ENCODE measurements at regions not wholly inside any gene's neighbourhood (a gene's known extent, or its start where the extent isn't known, plus 50 kb on each side); places are given as distances from the start of the nearest gene placed in this dataset.

- TF ChIP-seq, protein P1, sequence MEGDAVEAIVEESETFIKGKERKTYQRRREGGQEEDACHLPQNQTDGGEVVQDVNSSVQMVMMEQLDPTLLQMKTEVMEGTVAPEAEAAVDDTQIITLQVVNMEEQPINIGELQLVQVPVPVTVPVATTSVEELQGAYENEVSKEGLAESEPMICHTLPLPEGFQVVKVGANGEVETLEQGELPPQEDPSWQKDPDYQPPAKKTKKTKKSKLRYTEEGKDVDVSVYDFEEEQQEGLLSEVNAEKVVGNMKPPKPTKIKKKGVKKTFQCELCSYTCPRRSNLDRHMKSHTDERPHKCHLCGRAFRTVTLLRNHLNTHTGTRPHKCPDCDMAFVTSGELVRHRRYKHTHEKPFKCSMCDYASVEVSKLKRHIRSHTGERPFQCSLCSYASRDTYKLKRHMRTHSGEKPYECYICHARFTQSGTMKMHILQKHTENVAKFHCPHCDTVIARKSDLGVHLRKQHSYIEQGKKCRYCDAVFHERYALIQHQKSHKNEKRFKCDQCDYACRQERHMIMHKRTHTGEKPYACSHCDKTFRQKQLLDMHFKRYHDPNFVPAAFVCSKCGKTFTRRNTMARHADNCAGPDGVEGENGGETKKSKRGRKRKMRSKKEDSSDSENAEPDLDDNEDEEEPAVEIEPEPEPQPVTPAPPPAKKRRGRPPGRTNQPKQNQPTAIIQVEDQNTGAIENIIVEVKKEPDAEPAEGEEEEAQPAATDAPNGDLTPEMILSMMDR (IDR thresholded peaks at IDR 0.05; ENCODE audit: low read depth, low read length, missing control alignments) = no peak
- no peak for DNase-seq (ENCODE audit: extremely low read depth, low read depth)
These were observed 870.7 kb upstream of the ADGRL2 start for GRCh38 chr1:80929868-80930508.

GRCh38 chr1:80926531-80926930 lies 874.2 kb upstream of the ADGRL2 start:
- H3K4me3 ChIP-seq (replicated peaks; ENCODE audit: low read depth, low read length) = no peak overlapping the region
- DNase-seq (ENCODE audit: extremely low read depth, low read depth) = no peak
- TF ChIP-seq, protein P1 (IDR thresholded peaks at IDR 0.05; ENCODE audit: low read depth, low read length, missing control alignments) = no peak

More at GRCh38 chr1:80929868-80930508, 870.7 kb upstream of the ADGRL2 start:
- no peak overlapping the region for H3K4me3 ChIP-seq (replicated peaks; ENCODE audit: low read depth, low read length)

DNA sequence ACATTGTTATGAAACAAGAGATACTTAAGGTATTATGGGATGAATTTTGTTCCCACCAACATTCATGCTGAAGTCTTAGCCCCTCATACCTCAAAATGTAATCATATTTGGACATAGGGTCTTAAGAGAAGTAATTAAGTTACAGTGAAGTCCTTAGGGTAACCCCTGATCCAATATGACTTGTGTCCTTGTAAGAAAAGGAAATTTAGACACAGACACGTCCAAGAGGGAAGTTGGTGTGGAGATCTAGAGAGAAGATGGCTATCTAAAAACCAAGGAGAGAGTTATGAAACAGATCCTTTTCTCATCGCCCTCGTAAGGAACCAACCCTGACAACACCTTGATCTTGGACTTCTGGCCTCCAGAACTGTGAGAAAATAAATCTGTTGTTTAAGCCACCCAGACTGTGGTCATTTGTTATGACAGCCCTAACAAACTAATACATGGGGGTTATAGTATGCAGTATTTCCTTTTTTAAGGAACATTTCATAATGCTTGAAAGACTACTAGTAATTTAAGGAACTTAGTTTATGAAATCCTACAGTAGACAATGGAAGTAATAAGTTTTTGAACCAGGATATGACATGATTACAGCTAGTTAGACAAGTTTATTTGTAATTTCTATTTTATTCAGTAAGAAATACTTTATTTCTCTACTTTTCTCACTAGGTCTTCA lies 875.5 kb upstream of the ADGRL2 start:
- DNase-seq (ENCODE audit: extremely low read depth, low read depth) = no peak
- TF ChIP-seq, protein P1 (IDR thresholded peaks at IDR 0.05; ENCODE audit: low read depth, low read length, missing control alignments) = no peak
- no peak overlapping the region for H3K4me3 ChIP-seq (replicated peaks; ENCODE audit: low read depth, low read length)

- DNase-seq (ENCODE audit: extremely low read depth, low read depth) = no peak
- TF ChIP-seq, protein P1 (IDR thresholded peaks at IDR 0.05; ENCODE audit: low read depth, low read length, missing control alignments) = no peak
- H3K4me3 ChIP-seq (replicated peaks; ENCODE audit: low read depth, low read length) = no peak overlapping the region
These were observed 876.4 kb upstream of the ADGRL2 start for GRCh38 chr1:80924290-80924689.

DNA sequence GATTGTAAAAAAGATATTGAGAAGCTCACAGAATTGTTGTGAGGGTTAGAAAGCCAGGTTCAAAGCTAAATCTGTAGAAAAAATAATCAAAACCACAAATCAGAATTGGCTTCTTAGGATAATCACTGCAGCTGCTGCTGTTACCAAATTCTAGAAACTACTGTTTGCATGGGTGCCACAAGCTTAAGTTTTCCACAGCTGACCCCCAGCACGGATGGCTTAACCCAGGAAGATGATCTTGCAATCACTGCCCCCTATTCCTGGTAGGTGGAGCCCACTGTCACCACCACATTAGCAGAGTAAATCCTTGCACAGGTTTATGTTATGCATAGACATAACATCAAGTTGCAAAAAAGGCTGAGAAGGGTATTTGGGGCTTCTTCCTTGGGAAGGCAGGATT lies 877.8 kb upstream of the ADGRL2 start:
- no peak for DNase-seq (ENCODE audit: extremely low read depth, low read depth)
- no peak overlapping the region for H3K4me3 ChIP-seq (replicated peaks; ENCODE audit: low read depth, low read length)
- TF ChIP-seq, protein P1 (IDR thresholded peaks at IDR 0.05; ENCODE audit: low read depth, low read length, missing control alignments) = no peak

DNA sequence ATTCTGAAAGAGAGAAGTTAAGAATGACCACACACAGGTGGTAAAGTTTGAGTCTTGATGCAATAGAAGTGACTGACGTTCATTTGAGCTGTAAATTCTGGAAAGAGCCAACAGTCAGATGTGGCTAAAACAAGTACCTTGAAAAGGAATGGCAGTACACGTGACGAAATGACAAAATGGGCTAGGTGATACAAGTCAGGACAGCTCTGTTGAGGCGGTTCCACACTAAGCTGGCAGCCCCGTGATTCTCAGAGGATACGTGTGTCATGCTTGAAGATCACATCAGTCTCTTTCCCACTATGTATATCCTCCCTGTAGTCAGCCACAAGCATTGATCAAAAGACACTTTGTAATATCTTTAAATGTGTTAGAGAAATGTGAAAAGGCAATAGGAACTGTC lies 881.3 kb upstream of the ADGRL2 start:
- no peak for DNase-seq (ENCODE audit: extremely low read depth, low read depth)
- TF ChIP-seq, protein P1 (IDR thresholded peaks at IDR 0.05; ENCODE audit: low read depth, low read length, missing control alignments) = no peak
- no peak overlapping the region for H3K4me3 ChIP-seq (replicated peaks; ENCODE audit: low read depth, low read length)
